ENCODE measurements at regions not wholly inside any gene's neighbourhood (a gene's known extent, or its start where the extent isn't known, plus 50 kb on each side); places are given as distances from the start of the nearest gene placed in this dataset.
"Not testable (repeated sequence)": the region's sequence is repeated elsewhere in the genome, so short reads cannot be mapped to it uniquely, and the experiment has no call there.

- no peak for DNase-seq
Measured at GRCh38 chr14:25699981-25700380, 650.0 kb upstream of the STXBP6 start.

GRCh38 chr14:25698111-25698510 is 648.2 kb upstream of the STXBP6 start:
- DNase-seq, result no peak

- no peak for DNase-seq
Measured at GRCh38 chr14:25696176-25696575, 646.2 kb upstream of the STXBP6 start.

GRCh38 chr14:25685004-25685403 is 635.1 kb upstream of the STXBP6 start:
- DNase-seq, result no peak

- DNase-seq, result no peak
Measured at GRCh38 chr14:25680934-25681333, 631.0 kb upstream of the STXBP6 start.

GRCh38 chr14:25680511-25680910 is 630.6 kb upstream of the STXBP6 start:
- not testable (repeated sequence) for DNase-seq

- no peak for DNase-seq
Measured at GRCh38 chr14:25677111-25677510, 627.2 kb upstream of the STXBP6 start.

- no peak for DNase-seq
Measured at GRCh38 chr14:25667387-25667786, 617.4 kb upstream of the STXBP6 start.

GRCh38 chr14:25666877-25667276 is 616.9 kb upstream of the STXBP6 start:
- no peak for DNase-seq

GRCh38 chr14:25658988-25659387 is 609.0 kb upstream of the STXBP6 start:
- no peak for DNase-seq

- DNase-seq, result no peak
Measured at GRCh38 chr14:25630447-25630846, 580.5 kb upstream of the STXBP6 start.

GRCh38 chr14:25628978-25629377 is 579.0 kb upstream of the STXBP6 start:
- DNase-seq, result no peak

- no peak for DNase-seq
Measured at GRCh38 chr14:25628390-25628789, 578.4 kb upstream of the STXBP6 start.

- DNase-seq, result no peak
Measured at GRCh38 chr14:25626986-25627385, 577.0 kb upstream of the STXBP6 start.

- no peak for DNase-seq
Measured at GRCh38 chr14:25622763-25623162, 572.8 kb upstream of the STXBP6 start.

- DNase-seq, result no peak
Measured at GRCh38 chr14:25620515-25620914, 570.6 kb upstream of the STXBP6 start.

- no peak for DNase-seq
Measured at GRCh38 chr14:25615174-25615573, 565.2 kb upstream of the STXBP6 start.

GRCh38 chr14:25607192-25607591 is 557.2 kb upstream of the STXBP6 start:
- no peak for DNase-seq

GRCh38 chr14:25602106-25602505 is 552.2 kb upstream of the STXBP6 start:
- no peak for DNase-seq

GRCh38 chr14:25588751-25589150 is 538.8 kb upstream of the STXBP6 start:
- no peak for DNase-seq

- DNase-seq, result no peak
Measured at GRCh38 chr14:25574628-25575325, 524.8 kb upstream of the STXBP6 start.

- no peak for DNase-seq
Measured at GRCh38 chr14:25570483-25570882, 520.5 kb upstream of the STXBP6 start.

GRCh38 chr14:25557466-25557865 is 507.5 kb upstream of the STXBP6 start:
- DNase-seq, result no peak

GRCh38 chr14:25552826-25553225 is 502.9 kb upstream of the STXBP6 start:
- DNase-seq, result no peak

- DNase-seq, result no peak
Measured at GRCh38 chr14:25551674-25552073, 501.7 kb upstream of the STXBP6 start.

Data from activated CD4-positive, alpha-beta T cell treated with anti-CD3 and anti-CD28 coated beads, Interleukin-2, Interleukin-6, amounts not matched to agents 100 ng/mL and 50 ng/mL, durations not matched to agents 16 hours and 8 hours (primary cell).